ENCODE measurements at regions not wholly inside any gene's neighbourhood (a gene's known extent, or its start where the extent isn't known, plus 50 kb on each side); places are given as distances from the start of the nearest gene placed in this dataset.

DNA sequence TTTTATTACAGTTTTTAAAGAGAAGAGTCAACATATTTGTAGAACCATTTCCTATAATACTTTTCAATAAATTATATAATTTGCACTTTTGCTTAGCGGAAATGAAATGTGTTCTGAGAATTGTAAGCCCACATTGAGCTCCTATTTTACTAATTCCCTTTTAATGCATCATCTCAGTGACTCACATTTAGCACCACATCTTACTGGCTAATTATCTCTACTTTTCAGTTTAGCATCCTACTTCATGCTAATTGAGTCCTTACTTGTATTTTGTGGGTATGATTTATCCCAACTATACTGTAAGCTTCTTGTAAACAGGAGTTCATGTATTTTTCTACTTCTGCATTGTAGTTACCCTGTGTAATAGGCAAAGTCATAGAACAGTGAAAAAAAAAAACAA, 67.5 kb downstream of the TMX1 start:
- no peak for DNase-seq (ENCODE audit: low read depth in 2 of 2)

DNA sequence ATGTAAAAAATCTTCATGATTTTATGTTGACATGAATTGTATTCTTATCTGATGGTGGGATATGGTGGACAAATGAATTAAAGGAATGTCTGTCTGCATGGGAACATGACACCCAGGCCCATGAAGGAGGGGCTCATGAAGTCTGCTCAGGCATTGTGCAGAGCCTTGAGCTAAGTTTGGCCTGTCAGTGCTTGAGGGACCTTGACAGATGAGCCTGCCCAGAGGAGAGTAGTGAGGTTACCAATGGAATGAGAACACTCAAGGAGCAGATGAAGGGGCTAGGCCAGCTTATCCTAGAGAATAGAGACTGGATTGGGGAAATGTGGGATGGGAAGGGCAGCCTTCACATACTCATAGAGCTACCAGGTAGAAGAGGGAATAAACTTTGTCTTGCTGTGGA, 68.8 kb downstream of the TMX1 start:
- no peak for DNase-seq (ENCODE audit: low read depth in 2 of 2)

DNA sequence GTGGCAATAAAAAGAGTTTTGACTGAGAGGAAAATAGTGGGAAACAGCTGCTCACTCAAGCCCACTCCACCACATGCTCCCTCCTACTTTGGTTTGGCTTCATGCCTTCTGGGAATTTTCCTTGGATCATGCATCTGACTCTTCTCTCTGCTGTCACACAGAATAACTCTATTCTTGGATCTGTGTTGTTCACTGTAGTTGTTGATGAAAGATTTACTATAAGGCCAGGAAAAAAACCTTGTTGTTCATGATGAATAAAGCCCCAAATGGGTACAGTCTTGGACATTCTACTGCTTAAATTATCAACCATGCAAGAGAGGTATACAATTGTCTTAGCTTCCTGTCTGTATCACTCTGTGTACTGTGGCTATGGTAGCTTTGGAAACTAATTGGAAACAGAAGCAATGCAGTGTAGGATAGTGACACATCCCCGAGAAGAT, 70.5 kb downstream of the TMX1 start:
- DNase-seq (ENCODE audit: low read depth in 2 of 2) = no peak

GRCh38 chr14:51314321-51315015, 74.4 kb downstream of the TMX1 start:
- DNase-seq (ENCODE audit: low read depth in 2 of 2) = no peak

GRCh38 chr14:51317373-51317772, 77.3 kb downstream of the TMX1 start:
- DNase-seq (ENCODE audit: low read depth in 2 of 2) = no peak

- no peak for DNase-seq (ENCODE audit: low read depth in 2 of 2)
Observed at GRCh38 chr14:51318813-51319597, 79.0 kb downstream of the TMX1 start.

DNA sequence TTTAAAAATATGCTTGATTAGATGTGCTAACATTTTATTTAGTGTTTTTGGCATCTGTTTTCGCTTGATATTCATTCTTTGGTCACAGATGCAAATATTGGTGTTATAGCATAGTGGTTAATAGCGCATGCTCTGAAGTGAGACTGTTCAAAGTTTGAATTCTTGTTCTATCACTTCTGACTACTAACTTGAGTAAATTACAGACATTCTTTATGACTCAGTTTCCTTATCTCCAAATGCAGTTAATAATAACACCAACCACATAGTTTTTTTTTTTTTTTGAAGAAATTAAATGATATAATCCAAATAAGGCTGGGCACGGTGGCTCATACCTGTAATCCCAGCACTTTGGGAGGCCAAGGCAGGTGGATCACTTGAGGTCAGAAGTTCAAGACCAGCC, 81.0 kb downstream of the TMX1 start:
- DNase-seq (ENCODE audit: low read depth in 2 of 2) = no peak

GRCh38 chr14:51323492-51323891, 83.4 kb downstream of the TMX1 start:
- no peak for DNase-seq (ENCODE audit: low read depth in 2 of 2)

DNA sequence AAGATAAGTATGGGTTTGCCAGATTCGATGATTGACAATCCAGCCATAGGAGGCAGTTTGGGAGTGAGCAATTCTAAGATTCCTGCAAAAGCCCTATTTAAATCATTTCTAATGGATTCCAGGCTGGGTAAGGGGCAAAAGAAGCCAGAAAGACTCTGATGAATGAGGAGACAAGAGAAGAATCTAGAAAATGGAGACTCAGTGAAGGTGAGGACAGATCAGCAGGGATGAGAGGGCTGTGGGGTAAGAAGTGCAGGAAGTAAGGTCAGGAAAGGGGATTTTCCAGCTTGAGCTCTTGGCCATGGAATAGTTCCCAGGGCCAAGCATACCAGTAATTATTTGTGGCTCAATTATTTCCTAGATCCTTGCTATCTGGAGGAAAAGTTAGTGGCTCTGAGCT, 87.3 kb downstream of the TMX1 start:
- no peak for DNase-seq (ENCODE audit: low read depth in 2 of 2)

GRCh38 chr14:51328064-51328771, 88.2 kb downstream of the TMX1 start:
- no peak for DNase-seq (ENCODE audit: low read depth in 2 of 2)

GRCh38 chr14:51328772-51329353, 88.8 kb downstream of the TMX1 start:
- DNase-seq (ENCODE audit: low read depth in 2 of 2) = no peak

GRCh38 chr14:51331486-51332367, 91.7 kb downstream of the TMX1 start:
- no peak for DNase-seq (ENCODE audit: low read depth in 2 of 2)

DNA sequence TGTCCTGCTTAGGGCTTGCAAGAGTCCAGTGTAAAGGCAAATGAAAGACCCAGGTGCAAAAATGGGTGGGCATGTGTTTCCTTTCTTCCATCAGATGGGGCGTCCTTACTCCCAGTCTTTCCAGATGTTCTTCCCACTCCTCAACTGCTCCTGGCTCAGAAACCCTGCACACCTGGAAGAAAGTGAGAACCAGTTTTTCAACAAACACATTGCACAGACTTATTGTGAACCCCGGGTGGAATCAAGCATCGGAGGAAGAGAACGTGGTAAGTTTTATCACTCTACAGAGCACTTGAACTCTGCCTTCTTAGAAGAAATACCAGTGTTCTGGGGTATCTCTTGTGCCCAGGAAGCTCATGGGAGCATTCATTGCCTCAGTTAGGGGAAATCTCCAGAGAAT, 93.3 kb downstream of the TMX1 start:
- no peak for DNase-seq (ENCODE audit: low read depth in 2 of 2)

DNA sequence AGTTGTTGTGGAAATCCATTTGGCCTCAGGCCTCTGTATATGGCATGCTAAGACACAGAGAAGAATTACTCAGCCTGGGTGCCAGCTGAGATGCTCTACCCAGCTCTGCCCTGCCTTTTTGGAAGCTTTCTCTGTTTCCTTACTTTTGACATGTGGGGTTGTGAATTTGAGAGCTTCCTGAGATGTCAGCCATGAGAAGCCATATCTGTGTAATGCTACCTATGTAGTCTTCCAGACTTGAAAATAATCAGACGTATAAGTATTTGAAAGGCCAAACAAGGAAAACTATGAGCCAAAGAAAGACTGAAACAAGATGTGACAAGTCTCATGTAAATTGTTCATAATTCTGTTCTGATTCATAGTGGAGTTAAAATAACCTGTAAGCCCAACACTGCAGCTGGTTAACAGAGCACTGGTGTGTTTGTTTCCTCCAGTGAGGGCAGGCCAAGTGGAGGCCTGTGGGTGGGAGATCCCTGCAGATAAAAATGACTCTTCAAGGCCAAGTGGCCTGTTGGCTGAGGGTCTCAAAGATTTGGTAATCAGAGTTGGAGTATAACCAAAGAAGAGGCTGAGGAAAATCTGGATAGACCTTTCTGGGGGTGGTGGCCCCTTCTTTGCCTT, 94.0 kb downstream of the TMX1 start:
- DNase-seq (ENCODE audit: low read depth in 2 of 2) = no peak

GRCh38 chr14:51334566-51334965, 94.5 kb downstream of the TMX1 start:
- no peak for DNase-seq (ENCODE audit: low read depth in 2 of 2)

GRCh38 chr14:51335531-51335930, 95.5 kb downstream of the TMX1 start:
- DNase-seq (ENCODE audit: low read depth in 2 of 2) = no peak

GRCh38 chr14:51335961-51336723, 96.1 kb downstream of the TMX1 start:
- no peak for DNase-seq (ENCODE audit: low read depth in 2 of 2)

- no peak for DNase-seq (ENCODE audit: low read depth in 2 of 2)
Observed at GRCh38 chr14:51336734-51337133, 96.7 kb downstream of the TMX1 start.

DNA sequence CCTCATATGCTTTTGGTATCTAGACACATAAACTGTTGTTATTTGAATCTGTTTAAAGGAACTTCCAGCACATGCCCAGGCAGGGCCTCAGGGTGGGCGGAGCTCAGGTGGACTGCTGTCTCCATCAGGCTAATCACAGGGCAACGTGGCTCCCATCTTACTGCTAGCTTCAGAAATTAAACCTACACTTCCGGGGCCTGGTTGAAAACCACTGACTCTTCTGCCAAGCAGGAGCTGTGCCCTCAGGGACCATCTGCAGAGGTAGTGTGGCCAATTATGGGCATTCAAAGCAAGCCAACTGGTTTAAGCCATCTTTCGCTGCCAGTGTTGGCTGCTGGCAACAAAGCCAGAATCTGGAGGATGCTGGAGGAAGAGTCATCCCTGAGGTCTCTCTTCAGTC, 97.5 kb downstream of the TMX1 start:
- no peak for DNase-seq (ENCODE audit: low read depth in 2 of 2)

- no peak for DNase-seq (ENCODE audit: low read depth in 2 of 2)
Observed at GRCh38 chr14:51341338-51341737, 101.3 kb downstream of the TMX1 start.

Measured in stimulated activated CD4-positive, alpha-beta T cell treated with anti-CD3 and anti-CD28 coated beads, Interleukin-1b, Interleukin-23, amount 100 ng/mL, for 4 hours (primary cell).